Suprapubic skin (tissue), 4 donors: ENCODE measurements at regions not wholly inside any gene's neighbourhood (a gene's known extent, or its start where the extent isn't known, plus 50 kb on each side); places are given as distances from the start of the nearest gene placed in this dataset.

ENCODE experiments used
- DNase-seq, 2 donors: peaks; one replicate each; pipeline ENCODE4 v3.0.0-alpha.2; 2019; ENCODE audit warnings: low spot score in 2 of 2
- H3K27ac ChIP-seq: fragments of 200-600 bp; sonication (generic); one replicate; pipeline ENCODE4 v1.5.1; 2019
- H3K27me3 ChIP-seq: fragments of 200-600 bp; sonication (generic); one replicate; pipeline ENCODE4 v1.5.1; 2019
- H3K36me3 ChIP-seq: fragments of 200-600 bp; sonication (generic); one replicate; pipeline ENCODE4 v1.5.1; 2019
- H3K4me1 ChIP-seq: fragments of 200-600 bp; sonication (generic); one replicate; pipeline ENCODE4 v1.5.1; 2019
- H3K4me3 ChIP-seq: fragments of 200-600 bp; sonication (generic); one replicate; pipeline ENCODE4 v1.5.1; 2019; ENCODE audit warnings: mild to moderate bottlenecking
- H3K9me3 ChIP-seq: fragments of 200-600 bp; sonication (generic); one replicate; pipeline ENCODE4 v1.5.1; 2019
- CTCF ChIP-seq, 2 donors: fragments of 200-600 bp in 1 of 2; fragments of 450-650 bp in 1 of 2; sonication (generic) in 1 of 2; IDR thresholded peaks; one replicate each; pipeline ENCODE4 v1.5.1; 2016 to 2019; ENCODE audit warnings: antibody characterized with exemption in 2 of 2, mild to moderate bottlenecking in 1 of 2, moderate library complexity in 1 of 2
- EP300 ChIP-seq: sonication (generic); formaldehyde crosslinking; IDR thresholded peaks from one replicate; pipeline ENCODE4 v1.6.1; 2017; ENCODE audit warnings: antibody characterized with exemption
- POLR2A ChIP-seq, 2 donors: fragments of 450-650 bp; IDR thresholded peaks; one replicate each; pipeline ENCODE4 v1.6.1; 2017; ENCODE audit warnings: antibody characterized with exemption in 2 of 2, mild to moderate bottlenecking in 2 of 2, moderate library complexity in 2 of 2
- POLR2AphosphoS5 ChIP-seq, 3 donors: sonication (generic); formaldehyde crosslinking; IDR thresholded peaks; one replicate each; pipeline ENCODE4 v1.6.1; 2017; ENCODE audit warnings: antibody characterized with exemption in 3 of 3
- WGBS: methylation state at CpG from one replicate; pipeline ENCODE4 v1.1.5; 2018; 5-methylcytosine and 5-hydroxymethylcytosine counted together

GRCh38 chr1:234734869-234735268 lies 124.9 kb upstream of the IRF2BP2 start:
- 84% methylated on average over 9 of the region's 9 CpGs for WGBS
- Histone ChIP-seq H3K4me3 (no peak overlapping the region), H3K9me3 (no peaks in the 10 kb centered on the region), H3K4me1 (peaks cover 13% of the 10 kb centered on the region), H3K27ac (no peak overlapping the region), H3K27me3 (no peaks in the 10 kb centered on the region), H3K36me3 (no peaks in the 10 kb centered on the region)
- peak in 1 of 2 donors; percentile 46 for DNase-seq
- no peak for TF ChIP-seq POLR2AphosphoS5 (IDR thresholded peaks at IDR 0.05)
- no peak for TF ChIP-seq EP300
- TF ChIP-seq CTCF (IDR thresholded peaks at IDR 0.05), result no peak

GRCh38 chr1:234734412-234734835 lies 124.4 kb upstream of the IRF2BP2 start:
- Histone ChIP-seq H3K27ac (no peak overlapping the region), H3K36me3 (no peaks in the 10 kb centered on the region), H3K4me3 (no peak overlapping the region), H3K27me3 (no peaks in the 10 kb centered on the region), H3K4me1 (peaks cover 13% of the 10 kb centered on the region), H3K9me3 (no peaks in the 10 kb centered on the region)
- WGBS, result 83% methylated on average over 13 of the region's 13 CpGs
- DNase-seq, result peak in 1 of 2 donors; percentile 59
- TF ChIP-seq POLR2AphosphoS5 (IDR thresholded peaks at IDR 0.05) (no peak), POLR2A (IDR thresholded peaks at IDR 0.05) (no peak), EP300 (no peak), CTCF (IDR thresholded peaks at IDR 0.05) (no peak)

GRCh38 chr1:234733427-234733826 lies 123.4 kb upstream of the IRF2BP2 start:
- peak in 1 of 2 donors; percentile 45 for DNase-seq
- no peak overlapping the region for H3K4me3 ChIP-seq
- H3K9me3 ChIP-seq, result no peaks in the 10 kb centered on the region
- WGBS, result 94% methylated on average over 6 of the region's 6 CpGs
- H3K4me1 ChIP-seq, result peaks cover 17% of the 10 kb centered on the region
- no peaks in the 10 kb centered on the region for H3K36me3 ChIP-seq
- no peaks in the 10 kb centered on the region for H3K27me3 ChIP-seq
- TF ChIP-seq EP300 (no peak), CTCF (IDR thresholded peaks at IDR 0.05) (no peak), POLR2AphosphoS5 (IDR thresholded peaks at IDR 0.05) (no peak), POLR2A (IDR thresholded peaks at IDR 0.05) (no peak)
- H3K27ac ChIP-seq, result no peak overlapping the region

- Histone ChIP-seq H3K27me3 (no peaks in the 10 kb centered on the region), H3K27ac (no peak overlapping the region), H3K4me1 (peaks cover 18% of the 10 kb centered on the region), H3K4me3 (no peak overlapping the region), H3K9me3 (no peaks in the 10 kb centered on the region), H3K36me3 (no peaks in the 10 kb centered on the region)
- TF ChIP-seq POLR2A (IDR thresholded peaks at IDR 0.05) (no peak), POLR2AphosphoS5 (IDR thresholded peaks at IDR 0.05) (no peak), EP300 (no peak), CTCF (IDR thresholded peaks at IDR 0.05) (no peak)
- no peak for DNase-seq
- 90% methylated on average over 14 of the region's 16 CpGs for WGBS
Observed at GRCh38 chr1:234732671-234733390, 122.9 kb upstream of the IRF2BP2 start.

GRCh38 chr1:234732260-234732659 lies 122.3 kb upstream of the IRF2BP2 start:
- Histone ChIP-seq H3K27me3 (no peaks in the 10 kb centered on the region), H3K27ac (no peak overlapping the region), H3K4me1 (peaks cover 24% of the 10 kb centered on the region), H3K9me3 (no peaks in the 10 kb centered on the region), H3K36me3 (no peaks in the 10 kb centered on the region), H3K4me3 (no peak overlapping the region)
- no peak for TF ChIP-seq CTCF (IDR thresholded peaks at IDR 0.05)
- TF ChIP-seq POLR2AphosphoS5 (IDR thresholded peaks at IDR 0.05), result no peak
- TF ChIP-seq EP300, result no peak
- TF ChIP-seq POLR2A (IDR thresholded peaks at IDR 0.05), result no peak
- no peak for DNase-seq
- 98% methylated on average over 9 of the region's 9 CpGs for WGBS
